GM21737 (cell line): ENCODE measurements at regions not wholly inside any gene's neighbourhood (a gene's known extent, or its start where the extent isn't known, plus 50 kb on each side); places are given as distances from the start of the nearest gene placed in this dataset.
A peak's percentile ranks its signal among the peaks of the same experiment; 100 is the strongest.

Source experiments
- ATAC-seq: cut with Tn5 transposase; IDR thresholded peaks from one replicate; pipeline ENCODE4 v1.9.1; 2021; ENCODE audit warnings: mild to moderate bottlenecking, moderate library complexity; ENCODE audit not compliant: unreplicated experiment

DNA sequence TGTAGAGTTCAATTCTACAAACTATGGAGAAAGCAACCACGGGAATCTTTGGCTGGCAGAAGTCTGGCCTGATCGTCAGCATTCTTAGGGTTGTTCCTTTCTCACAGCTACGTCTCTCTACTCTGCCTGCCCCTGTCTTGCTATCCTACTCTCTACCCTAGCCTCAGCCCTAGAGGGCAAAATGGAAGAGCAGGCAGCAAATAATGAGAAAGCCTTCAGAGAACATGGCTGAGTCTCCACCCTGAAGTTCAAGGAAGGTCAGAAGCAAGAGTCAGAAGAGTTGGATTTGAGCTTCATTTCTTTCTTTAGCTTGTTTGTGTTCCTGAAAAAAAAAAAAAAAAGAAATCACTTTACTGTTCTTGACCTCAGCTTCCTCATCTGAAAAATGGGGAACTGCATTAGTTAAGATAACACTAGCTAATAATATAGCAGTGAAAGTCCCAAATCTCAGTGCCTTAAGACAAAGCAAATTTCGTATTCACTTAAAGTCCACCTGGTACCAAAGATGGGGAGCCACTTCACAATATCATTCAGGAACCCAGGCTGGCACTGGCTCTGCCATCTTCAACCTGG is 50.2 kb upstream of the CCND2 start:
- ATAC-seq: no peak

DNA sequence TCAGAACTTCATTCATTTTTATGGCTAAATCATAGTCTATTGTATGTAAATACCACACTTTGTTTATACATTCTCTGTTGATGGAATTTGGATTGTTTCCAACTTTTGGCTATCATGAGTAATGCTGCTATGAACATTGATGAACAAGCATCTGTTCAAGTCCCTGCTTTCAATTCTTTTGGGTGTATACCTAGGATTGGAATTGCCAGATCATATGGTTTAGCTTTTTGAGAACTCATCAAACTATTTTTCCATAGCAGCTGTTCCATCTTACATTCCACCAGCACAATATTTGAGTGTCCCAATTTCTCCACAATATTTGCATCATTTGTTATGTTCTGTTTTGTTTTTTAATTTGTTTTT is 52.3 kb upstream of the CCND2 start:
- ATAC-seq: no peak

DNA sequence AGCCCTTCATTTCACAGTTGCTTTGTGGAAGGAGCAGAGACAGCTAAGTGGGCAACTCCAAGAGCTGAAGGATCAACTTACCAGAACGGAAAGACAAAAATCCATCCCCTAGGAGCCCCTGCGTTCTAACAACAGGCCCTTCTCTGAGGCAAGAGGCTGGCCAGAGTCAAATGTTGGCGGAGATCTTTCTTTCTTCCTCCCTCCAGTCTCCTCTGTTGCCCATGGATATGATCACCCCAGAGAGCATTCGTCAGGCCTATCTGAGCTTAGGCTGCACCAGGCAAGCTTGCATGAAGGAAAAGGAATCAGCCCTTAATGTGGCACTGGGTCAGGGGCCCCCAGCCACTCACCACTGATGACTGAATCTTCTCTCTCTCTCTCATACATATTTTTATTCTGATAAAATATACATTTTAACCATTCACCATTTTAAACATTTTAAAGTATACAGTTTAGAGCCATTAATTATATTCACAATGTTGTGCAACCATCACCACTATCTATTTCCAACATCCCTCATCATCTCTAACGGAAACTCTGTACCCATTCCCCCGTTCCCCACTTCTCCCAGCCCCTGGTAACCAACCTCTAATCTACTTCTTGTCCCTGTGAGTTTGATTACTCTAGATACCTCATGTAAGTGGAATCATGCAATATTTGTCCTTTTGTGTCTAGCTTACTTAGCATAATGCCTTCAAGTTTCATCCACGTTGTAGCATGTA is 52.9 kb upstream of the CCND2 start:
- no peak for ATAC-seq

DNA sequence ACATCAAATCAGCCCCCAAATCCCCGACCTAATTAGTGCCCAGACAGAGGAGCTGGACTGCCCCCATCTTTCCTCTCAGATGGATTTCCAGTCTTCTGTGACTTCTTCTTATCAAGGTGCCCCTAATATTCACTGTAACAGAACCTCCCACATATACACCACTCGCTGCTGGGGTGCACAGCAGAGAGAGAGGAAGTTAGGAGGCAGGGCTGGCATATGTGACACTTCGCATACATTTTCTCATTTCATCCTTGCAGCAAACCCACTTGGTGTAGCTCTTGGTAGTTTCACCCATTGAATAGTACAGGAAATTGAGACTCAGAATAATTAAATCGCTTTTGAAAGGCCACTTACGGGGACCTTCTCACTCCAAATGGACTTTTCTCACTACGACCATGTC is 56.5 kb upstream of the CCND2 start:
- no peak for ATAC-seq

DNA sequence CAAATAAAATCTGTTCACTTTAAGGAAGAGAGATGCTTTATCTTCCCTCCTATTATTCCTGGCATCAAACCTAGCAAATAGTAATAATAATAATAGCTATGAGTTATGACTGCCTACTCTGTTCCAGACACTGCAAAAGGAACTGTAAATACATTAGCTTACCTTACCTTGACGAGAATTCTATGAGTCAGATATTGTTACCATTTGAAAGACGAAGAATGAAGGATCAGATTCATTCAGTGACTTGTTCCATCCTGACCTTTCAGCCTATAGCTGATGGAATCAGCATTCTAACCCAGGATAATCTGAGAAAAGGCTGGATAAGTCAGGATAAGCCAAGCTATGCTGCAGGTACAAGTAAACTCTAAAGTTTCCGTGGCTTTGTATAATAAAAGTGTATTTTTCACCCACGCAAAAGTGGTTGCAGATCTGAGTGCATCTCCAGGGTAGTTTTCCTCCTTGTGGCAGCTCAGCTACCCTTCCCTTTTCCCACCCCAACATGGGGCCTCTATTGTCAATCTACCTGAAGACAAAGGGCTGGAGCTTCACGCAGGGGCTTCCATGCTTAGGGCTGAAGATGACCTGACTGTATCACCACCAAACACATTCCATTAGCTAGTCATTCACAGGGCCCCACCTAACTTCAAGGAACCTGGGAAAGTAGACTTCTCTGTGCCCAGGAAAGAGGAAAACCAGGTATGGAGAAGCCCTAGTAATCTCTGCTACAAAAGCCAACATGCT is 57.2 kb upstream of the CCND2 start:
- peak; percentile 7 for ATAC-seq

DNA sequence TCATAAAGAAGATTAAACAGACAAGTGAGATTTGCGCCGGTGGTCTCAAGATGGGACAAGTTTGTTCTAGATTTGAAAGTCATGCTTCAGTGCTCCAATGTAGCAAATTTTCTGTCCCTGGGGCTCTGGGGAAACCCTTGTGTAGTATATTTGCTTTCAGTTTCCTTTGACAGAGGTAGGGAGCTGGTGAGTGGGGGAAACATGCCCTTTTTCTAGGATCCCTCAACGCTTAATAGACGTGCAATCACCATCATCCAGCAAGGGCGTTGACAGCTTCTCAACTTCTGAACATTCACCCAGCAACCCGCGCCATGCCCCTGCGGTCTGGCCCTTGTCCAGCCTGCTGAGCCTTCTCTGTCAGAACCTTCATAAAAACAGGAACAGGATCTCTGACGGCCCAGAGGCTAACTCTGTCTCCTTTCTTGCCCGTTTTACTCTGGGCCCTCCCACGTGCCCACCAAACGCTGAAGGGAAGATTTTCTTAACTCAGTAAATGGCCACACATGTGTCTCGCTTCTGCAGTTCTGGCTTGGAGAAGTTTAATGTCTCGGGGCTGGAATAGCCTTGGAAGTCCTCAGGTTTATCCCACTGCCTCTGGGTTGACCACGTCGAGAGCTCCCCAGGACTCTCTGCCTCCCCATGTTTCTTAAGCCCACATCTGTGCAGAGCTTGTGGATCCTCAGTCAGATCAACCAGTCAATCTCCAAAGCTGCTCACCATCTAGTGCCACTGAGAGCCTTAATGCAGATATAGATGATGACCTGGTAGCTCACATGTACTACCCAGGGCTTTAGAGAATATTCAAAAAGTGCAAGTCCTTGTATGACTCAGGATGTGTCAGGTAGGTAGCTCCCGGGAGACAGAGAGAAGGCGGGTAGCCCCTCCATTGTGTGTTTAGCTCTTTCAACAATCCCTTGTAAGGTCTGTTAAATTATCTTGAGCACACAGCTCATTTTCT is 58.1 kb upstream of the CCND2 start:
- peak; percentile 61 for ATAC-seq

DNA sequence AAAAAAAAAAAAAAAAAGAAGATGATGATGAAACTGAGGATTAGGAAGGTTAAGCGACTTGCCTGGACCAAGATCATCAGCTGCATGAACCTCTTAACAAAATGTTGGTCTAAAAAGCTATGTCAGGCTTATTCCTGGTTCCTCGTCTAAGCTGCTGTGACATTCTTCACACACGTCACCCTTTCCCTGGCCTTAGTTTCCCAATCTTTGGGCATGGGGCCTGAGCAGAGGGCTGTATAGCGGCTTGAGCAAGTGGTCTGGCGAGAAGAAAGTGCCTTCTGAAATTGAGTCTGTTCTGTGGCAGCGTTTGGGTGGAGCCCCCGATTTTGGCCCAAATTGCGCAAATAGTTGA is 58.7 kb upstream of the CCND2 start:
- no peak for ATAC-seq

DNA sequence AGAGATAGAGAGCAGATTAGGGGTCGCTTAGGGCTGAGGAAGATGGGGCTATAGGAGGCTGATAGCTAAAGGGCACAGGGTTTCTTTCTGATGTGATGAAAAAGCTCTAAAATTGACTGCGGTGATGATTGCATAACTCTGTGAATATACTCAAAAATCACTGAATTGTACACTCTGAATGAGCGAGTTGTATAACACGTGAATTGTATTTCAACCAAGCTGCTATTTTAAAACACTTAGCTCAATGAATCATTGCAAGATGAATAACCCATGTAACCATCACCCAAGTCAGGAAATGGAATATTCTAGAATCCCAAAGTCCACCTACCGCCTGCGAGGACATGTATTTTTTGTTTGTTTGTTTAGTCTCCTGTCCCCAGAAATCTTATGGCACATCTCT is 60.1 kb upstream of the CCND2 start:
- no peak for ATAC-seq

DNA sequence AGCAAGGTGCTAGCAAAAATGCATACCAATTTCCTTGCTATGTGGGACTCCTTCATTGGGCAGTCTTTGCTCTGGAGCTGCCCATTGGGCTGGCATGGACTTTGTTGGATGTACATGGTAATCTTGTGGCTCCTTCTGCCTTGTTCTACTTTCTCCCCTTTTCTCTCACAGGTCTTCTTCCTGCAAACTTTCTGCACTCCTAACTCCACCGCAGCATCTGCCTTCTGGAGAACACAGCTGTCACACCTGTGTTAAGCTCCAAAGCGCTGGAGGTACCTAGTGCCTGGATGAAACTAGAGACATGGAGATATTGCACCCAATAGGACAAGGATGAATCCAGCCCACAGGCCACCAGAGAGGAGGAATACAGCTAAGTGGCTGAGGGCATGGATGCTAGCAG is 60.7 kb upstream of the CCND2 start:
- ATAC-seq: no peak

DNA sequence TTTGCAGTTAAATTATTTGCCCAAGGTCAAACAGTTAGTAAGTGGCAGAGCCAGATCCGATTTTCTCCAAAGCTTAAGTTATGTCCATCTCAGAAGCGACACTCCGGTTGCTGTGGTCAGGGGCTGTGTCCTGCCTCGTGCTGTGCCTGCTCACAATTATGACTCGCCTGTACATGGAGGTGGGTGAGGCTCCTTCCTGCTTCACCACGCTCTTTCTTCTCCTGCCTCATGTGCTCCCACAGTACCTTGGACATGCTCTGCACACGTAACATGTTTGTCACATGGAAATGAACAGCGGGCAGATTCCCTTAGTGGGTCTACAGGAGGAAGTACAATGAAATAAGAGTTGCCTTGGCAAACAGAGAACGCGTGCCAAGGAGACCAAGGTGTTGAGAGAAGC is 62.2 kb upstream of the CCND2 start:
- ATAC-seq: no peak

DNA sequence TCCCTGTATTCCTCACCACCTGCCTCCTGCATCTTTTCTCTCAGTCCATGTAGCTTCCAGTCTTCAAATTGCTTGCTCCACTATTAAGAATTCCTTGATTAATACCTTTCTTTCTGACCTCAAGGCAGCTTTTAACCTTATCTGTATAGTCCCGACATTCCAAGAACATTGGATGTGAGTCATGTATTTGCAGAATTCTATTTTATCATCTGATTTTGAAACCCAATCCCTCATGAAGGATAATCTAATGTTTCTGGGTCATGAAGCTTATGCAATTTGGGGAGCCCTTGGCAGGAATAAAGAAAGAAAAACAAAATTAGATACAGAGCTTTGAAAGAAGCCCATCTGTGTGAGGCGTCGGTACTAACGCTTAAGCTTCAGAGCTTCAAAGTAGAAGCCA is 63.4 kb upstream of the CCND2 start:
- no peak for ATAC-seq

DNA sequence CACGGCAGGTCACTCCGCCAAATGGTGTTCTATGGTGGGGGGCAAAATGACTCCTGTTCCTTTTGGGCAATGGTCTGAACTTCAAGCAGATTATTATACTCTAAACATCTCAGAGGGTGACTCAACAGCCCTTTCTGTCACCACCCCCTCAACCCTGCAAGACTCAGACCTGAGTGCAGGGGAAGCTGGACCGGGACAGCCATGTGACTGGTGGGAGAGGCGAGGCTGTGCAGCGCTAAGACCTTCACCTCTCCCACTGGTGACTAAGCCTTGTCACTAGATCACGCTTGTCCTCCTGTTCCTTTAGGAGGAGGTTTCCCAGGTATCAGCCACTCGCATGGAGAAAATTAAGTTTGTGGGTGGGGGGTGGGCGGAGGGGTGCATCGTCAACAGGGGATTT is 67.1 kb upstream of the CCND2 start:
- ATAC-seq: no peak

DNA sequence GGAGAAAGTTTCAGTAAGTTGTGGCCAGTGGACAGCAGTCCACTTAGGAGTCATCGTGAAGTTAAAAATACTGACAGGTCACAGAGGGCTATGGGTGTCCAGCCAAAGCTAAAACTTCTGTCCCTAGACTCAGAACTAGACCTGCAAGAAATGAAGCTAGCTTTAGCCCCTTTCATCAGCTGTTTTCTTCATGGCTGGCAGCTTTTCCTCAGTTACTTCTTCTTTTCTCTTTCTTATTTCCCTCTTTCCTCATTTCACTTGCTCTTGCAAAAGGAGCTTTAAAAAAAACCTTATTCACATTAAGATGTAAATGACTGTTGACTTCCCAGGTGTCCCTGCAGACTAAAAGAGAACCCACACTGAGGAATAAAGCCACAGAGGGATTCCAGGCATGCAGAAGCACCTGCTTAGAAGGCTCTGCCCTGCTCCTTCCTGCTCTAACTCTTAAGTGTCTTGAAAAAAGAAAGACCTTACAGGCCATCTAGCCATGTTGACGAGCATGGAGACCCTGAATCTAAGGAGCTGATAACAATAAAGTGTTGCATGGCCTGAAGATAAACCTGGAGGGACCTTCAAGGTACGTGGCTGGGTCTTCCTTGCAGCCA is 69.7 kb upstream of the CCND2 start:
- ATAC-seq: no peak

DNA sequence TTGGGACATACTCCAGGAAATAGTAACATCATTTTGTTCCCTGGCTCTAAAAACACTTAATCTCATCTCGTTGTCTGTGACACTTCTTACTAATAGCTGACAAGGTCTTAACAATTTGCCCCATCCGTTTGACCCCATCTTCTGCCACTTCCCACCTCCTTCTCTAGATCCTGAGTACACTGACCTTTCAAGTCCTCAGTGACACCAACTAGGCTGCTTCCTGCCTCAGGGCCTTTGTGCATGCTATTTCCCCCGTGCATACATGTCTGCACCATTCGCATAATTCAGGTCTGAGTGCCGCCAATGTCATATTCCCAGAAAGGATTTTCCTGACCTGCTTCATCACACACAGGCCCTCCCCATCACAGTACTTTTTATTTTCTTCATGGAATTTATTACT is 70.6 kb upstream of the CCND2 start:
- ATAC-seq: no peak

DNA sequence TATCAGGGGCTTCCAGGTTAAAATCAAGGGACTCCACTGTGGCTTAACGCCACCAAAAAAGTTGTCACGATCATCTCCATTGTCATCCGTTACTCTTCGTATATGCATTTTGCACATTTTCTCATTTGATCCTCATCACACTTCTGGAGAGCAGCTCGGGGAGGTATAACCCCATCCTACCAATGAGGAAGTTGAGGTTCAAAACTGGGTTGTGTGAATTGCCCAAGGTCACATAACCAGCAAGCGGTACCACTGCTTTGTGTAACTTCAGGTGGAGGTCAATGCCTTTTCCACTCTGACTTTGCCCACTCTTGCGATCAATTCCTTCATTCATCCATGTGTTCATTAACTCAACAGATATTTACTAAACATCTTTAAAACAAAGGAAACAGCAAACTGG is 71.1 kb upstream of the CCND2 start:
- no peak for ATAC-seq

DNA sequence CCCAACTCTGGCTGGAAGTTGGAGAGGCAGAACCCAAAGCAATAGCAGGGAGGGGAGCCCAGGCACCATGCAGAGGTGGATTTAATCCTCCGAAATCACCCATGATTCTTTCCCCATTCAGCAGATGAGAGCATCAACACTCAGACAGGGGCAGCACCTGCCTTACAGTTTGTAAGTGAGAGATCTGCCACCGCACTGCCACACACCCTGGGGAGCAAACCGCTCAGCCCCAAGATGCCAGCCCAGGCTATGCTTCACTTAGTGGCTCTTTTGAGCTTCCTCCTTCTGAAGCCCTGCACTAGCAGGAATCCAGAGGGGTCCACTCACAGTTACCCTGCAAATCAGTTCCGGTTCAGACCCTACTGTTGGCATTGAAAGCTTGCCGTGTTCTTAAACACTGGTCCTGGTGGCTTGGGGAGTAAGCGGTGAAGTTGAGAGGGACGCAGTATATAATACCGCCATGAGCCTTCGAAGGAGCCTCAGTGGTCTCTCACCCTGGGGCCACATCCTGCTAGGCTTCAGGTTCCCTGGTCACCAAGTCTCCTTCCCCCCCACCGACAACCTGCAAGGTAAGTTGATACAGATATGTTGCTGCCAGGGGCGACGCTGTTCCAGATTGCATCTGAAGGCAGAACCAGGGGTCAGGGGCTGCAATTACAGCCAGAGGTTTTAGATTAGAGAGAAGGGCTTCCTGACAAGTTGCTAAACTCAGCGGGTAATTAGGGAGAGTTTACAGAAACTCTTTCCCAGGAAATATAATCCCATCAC is 72.0 kb upstream of the CCND2 start:
- no peak for ATAC-seq

DNA sequence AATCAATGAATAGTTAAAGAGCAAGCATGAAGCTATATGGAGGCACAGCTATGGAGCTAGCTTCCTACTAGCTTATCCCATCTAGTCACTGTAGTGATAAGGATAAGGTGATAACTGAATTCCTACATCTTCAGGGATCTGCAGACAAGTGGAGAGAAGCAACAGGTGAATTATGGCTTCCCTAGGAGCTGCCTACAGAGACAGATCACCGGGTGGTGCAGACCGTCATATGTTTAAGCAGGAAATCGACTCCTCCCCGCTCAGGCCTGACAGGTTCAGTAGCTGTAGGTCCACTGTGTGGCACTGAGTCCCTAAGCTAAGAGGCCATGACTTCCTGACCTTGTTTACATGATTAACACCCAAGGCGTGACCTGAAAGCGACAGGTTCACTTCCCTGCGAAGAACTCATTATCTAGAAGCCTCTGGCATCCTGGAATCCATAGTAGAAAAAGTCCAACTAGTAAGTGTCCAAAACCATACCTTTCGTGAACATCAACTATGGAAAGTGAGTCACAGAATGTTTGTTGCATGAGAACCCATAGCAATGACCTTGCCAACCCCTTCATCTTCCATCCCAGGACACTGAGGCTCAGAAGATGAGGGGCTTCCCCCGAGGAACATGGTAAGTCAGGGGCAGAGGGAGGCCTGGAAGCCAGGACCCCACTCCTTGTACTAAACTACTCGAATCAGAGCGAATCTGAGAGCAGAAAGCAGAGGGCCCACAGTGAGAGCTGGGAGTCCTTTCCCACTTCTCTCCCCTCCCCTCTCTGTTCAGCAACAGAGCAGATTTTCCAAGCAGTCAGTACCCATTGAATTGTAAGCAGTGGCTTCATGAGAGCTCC is 75.4 kb upstream of the CCND2 start:
- no peak for ATAC-seq

DNA sequence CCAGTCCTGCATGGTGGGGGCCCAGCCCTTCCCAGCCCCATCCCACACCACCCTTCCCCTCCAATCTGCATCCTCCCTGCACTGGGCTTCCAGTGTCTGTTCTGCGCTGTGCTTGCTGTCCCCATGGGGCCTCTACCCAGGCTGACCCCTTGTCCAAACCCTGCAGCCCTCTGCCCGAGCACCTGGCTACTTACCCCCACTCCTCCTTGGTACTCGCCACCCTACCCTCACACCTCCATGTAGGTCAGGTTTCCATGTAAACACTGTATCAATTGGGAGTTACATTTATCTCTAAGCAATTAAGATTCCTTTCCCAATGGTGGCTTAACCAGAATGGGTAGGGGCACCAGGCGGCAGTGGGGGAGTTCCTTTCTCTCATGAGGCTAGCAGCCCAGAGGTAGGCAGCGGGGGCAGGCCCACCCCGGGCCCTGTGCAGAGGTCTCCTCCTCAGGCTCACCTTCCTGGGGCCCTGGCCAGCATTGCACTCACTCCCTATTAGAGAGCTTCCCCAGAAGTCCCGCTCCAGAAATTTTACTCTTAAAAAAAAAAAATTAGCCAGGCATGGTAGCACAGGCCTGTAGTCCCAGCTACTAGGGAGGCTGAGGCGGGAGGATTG is 76.6 kb upstream of the CCND2 start:
- no peak for ATAC-seq

DNA sequence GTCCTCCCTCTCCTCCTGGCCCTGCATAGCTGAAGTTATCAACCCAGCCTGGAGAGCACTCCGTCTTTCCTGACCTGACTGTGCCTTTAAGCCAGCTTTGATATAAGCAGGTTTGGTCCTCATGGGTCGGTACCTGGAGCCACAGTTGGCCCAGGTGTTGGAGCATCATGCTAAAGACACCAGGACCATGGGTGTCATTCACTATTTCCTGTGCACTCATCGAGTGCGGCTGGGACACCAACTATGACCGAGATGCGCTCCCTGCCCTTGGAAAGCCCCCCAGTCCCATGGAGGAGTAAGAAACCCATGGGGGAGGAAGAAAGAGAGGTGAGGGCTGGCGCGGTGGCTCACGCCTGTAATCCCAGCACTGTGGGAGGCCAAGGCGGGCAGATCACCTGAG is 78.9 kb upstream of the CCND2 start:
- ATAC-seq: no peak
